Keratinocyte (primary cell): ENCODE measurements at regions not wholly inside any gene's neighbourhood (a gene's known extent, or its start where the extent isn't known, plus 50 kb on each side); places are given as distances from the start of the nearest gene placed in this dataset.

ENCODE experiments used
- DNase-seq: peaks from one replicate; pipeline ENCODE4 v3.0.0-alpha.2; 2011; ENCODE audit warnings: low read depth, missing footprints, low spot score
- FAIRE-seq: peaks from 2 replicates; lab custom pipeline; 2011; peaks lifted over from hg19 to GRCh38; lab: Jason Lieb, UNC
- H2AFZ ChIP-seq: 2 replicates; pipeline ENCODE4 v1.6.0; 2012; ENCODE audit warnings: low read length, control low read depth, inconsistent platforms; ENCODE audit not compliant: control insufficient read depth
- H3K27ac ChIP-seq: 2 replicates; pipeline ENCODE4 v1.5.1; 2011; ENCODE audit warnings: low read length; ENCODE audit not compliant: control insufficient read depth, insufficient read depth
- H3K27me3 ChIP-seq: 3 replicates; pipeline ENCODE4 v1.6.0; 2011; ENCODE audit warnings: low read length; ENCODE audit not compliant: control insufficient read depth, insufficient read depth; ENCODE audit errors: extremely low read depth
- H3K36me3 ChIP-seq, 2 experiments: 2 replicates in 1 of 2; 3 replicates in 1 of 2; pipeline ENCODE4 v1.5.1; 2011; ENCODE audit warnings: low read length in 2 of 2, mild to moderate bottlenecking in 1 of 2; ENCODE audit not compliant: control insufficient read depth in 2 of 2, insufficient read depth in 2 of 2; ENCODE audit errors: extremely low read depth in 1 of 2
- H3K4me1 ChIP-seq: 3 replicates; pipeline ENCODE4 v1.5.1; 2011; ENCODE audit warnings: low read length; ENCODE audit not compliant: control insufficient read depth, insufficient read depth; ENCODE audit errors: extremely low read depth
- H3K4me2 ChIP-seq: 3 replicates; pipeline ENCODE4 v1.6.0; 2011; ENCODE audit warnings: low read depth, low read length; ENCODE audit not compliant: control insufficient read depth, insufficient read depth; ENCODE audit errors: extremely low read depth
- H3K4me3 ChIP-seq, 3 experiments: fragments of 200-600 bp in 1 of 3; sonication (generic) in 1 of 3; 2 replicates in 2 of 3; 3 replicates in 1 of 3; pipeline ENCODE4 v1.5.1; 2011 to 2016; ENCODE audit warnings: low read length in 3 of 3, mild to moderate bottlenecking in 3 of 3, control low read depth in 2 of 3, inconsistent platforms in 1 of 3, low read depth in 1 of 3, mixed read lengths in 1 of 3, mixed run types in 1 of 3, moderate library complexity in 1 of 3; ENCODE audit not compliant: control insufficient read depth in 2 of 3, insufficient read depth in 2 of 3; ENCODE audit errors: extremely low read depth in 1 of 3
- H3K79me2 ChIP-seq: 2 replicates; pipeline ENCODE4 v1.6.0; 2012; ENCODE audit warnings: low read length; ENCODE audit not compliant: control insufficient read depth, insufficient read depth
- H3K9ac ChIP-seq: 3 replicates; pipeline ENCODE4 v1.6.0; 2011; ENCODE audit warnings: low read length; ENCODE audit not compliant: control insufficient read depth, insufficient read depth; ENCODE audit errors: extremely low read depth
- H3K9me1 ChIP-seq: 3 replicates; pipeline ENCODE4 v1.6.0; 2011; ENCODE audit warnings: low read length; ENCODE audit not compliant: control insufficient read depth, insufficient read depth; ENCODE audit errors: extremely low read depth
- H3K9me3 ChIP-seq: 2 replicates; pipeline ENCODE4 v1.5.1; 2012; ENCODE audit warnings: low read depth, low read length; ENCODE audit not compliant: control insufficient read depth
- H4K20me1 ChIP-seq: 3 replicates; pipeline ENCODE4 v1.6.0; 2011; ENCODE audit warnings: low read length; ENCODE audit not compliant: control insufficient read depth, insufficient read depth; ENCODE audit errors: extremely low read depth
- CTCF ChIP-seq, 3 experiments: IDR thresholded peaks in 1 of 3; conservative IDR thresholded peaks in 1 of 3; optimal IDR thresholded peaks in 1 of 3; 2 replicates in 2 of 3; 3 replicates in 1 of 3; pipeline versions ENCODE3 to v1.5.1; 2011; ENCODE audit warnings: low read length in 3 of 3, mild to moderate bottlenecking in 3 of 3, moderate library complexity in 2 of 3, control low read depth in 1 of 3, inconsistent platforms in 1 of 3; ENCODE audit not compliant: insufficient read depth in 2 of 3; ENCODE audit errors: extremely low read depth in 1 of 3
- EZH2 ChIP-seq: IDR thresholded peaks from one replicate; pipeline ENCODE4 v1.6.1; 2012; ENCODE audit warnings: inconsistent platforms, mild to moderate bottlenecking, low read length, moderate library complexity
- dilution Hi-C: fragments of 300-500 bp; cut with MboI; formaldehyde crosslinking; loops from one replicate; pipeline ENCODE4 v1.7.0; 2020; ENCODE audit warnings: low sequenced_read_pairs; ENCODE audit not compliant: extremely low pct_ligation_motif_present

- no peaks in the 10 kb centered on the region for H3K4me1 ChIP-seq
- FAIRE-seq: no peak
- DNase-seq: no peak
- TF ChIP-seq EZH2: no peak
- no peak for TF ChIP-seq CTCF (optimal IDR thresholded peaks at IDR 0.05 in 1 of 3, IDR thresholded peaks at IDR 0.05 in 1 of 3, conservative IDR thresholded peaks at IDR 0.05 in 1 of 3; ENCODE audit: extremely low read depth in 1 of 3, insufficient read depth in 2 of 3, low read length in 3 of 3)
- no peak overlapping the region for H3K4me2 ChIP-seq
- dilution Hi-C loops: no loop called here
- H3K27ac ChIP-seq: no peak overlapping the region
- no peak overlapping the region for H3K4me3 ChIP-seq
- no peak overlapping the region for H3K9ac ChIP-seq
- no peaks in the 10 kb centered on the region for H4K20me1 ChIP-seq
- no peaks in the 10 kb centered on the region for H3K27me3 ChIP-seq
- no peak overlapping the region for H2AFZ ChIP-seq
- H3K9me1 ChIP-seq: no peaks in the 10 kb centered on the region
- H3K9me3 ChIP-seq: no peaks in the 10 kb centered on the region
- H3K79me2 ChIP-seq: no peaks in the 10 kb centered on the region
- H3K36me3 ChIP-seq: no peaks in the 10 kb centered on the region
Observed at GRCh38 chr1:104084380-104084779, 334.7 kb downstream of the AMY1C start.

GRCh38 chr1:104092698-104093097, 343.0 kb downstream of the AMY1C start:
- Histone ChIP-seq H4K20me1 (no peaks in the 10 kb centered on the region), H3K4me1 (no peaks in the 10 kb centered on the region), H3K9ac (no peak overlapping the region), H3K79me2 (no peaks in the 10 kb centered on the region), H3K9me1 (no peaks in the 10 kb centered on the region), H3K27me3 (no peaks in the 10 kb centered on the region), H3K27ac (no peak overlapping the region), H2AFZ (no peak overlapping the region), H3K4me2 (no peak overlapping the region), H3K36me3 (no peaks in the 10 kb centered on the region), H3K9me3 (no peaks in the 10 kb centered on the region), H3K4me3 (no peak overlapping the region)
- dilution Hi-C loops: no loop called here
- no peak for FAIRE-seq
- no peak for DNase-seq
- TF ChIP-seq EZH2: no peak
- no peak for TF ChIP-seq CTCF (optimal IDR thresholded peaks at IDR 0.05 in 1 of 3, IDR thresholded peaks at IDR 0.05 in 1 of 3, conservative IDR thresholded peaks at IDR 0.05 in 1 of 3; ENCODE audit: extremely low read depth in 1 of 3, insufficient read depth in 2 of 3, low read length in 3 of 3)
